ENCODE measurements at regions not wholly inside any gene's neighbourhood (a gene's known extent, or its start where the extent isn't known, plus 50 kb on each side); places are given as distances from the start of the nearest gene placed in this dataset.

GRCh38 chr12:76137606-76138005, 53.1 kb upstream of the NAP1L1 start:
- Histone ChIP-seq H3K36me3 (no peaks in the 10 kb centered on the region), H3K27ac (no peak overlapping the region), H3K9me3 (no peaks in the 10 kb centered on the region), H3K4me3 (no peak overlapping the region), H3K27me3 (no peaks in the 10 kb centered on the region), H3K4me1 (no peaks in the 10 kb centered on the region)
- TF ChIP-seq POLR2A (IDR thresholded peaks at IDR 0.05) (no peak), CTCF (IDR thresholded peaks at IDR 0.05) (no peak)
- 80 to 94% methylated on average over 6 of the region's 6 CpGs for WGBS, 2 donors
- intact Hi-C loops (cut with DNase I) = no loop called here
- no peak for DNase-seq

DNA sequence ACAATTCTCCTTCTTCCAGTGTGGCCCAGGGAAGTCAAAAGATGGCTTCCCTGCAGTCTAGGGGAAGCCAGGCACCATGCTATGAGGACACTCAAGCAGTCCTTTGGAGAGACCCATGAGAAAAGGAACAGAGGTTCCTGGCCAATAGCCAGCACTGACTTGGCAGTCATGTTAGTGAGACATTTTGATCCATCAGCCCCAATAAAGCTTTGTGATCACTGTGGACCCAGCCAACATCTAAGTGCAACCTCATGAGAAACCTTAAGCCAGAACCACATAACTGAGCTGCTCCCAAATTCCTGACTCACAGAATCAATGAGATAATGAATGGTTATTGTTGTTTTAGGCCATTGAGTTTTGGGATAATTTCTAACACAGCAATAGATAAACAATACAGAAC, 51.0 kb upstream of the NAP1L1 start:
- no peaks in the 10 kb centered on the region for H3K36me3 ChIP-seq
- H3K9me3 ChIP-seq = no peaks in the 10 kb centered on the region
- TF ChIP-seq POLR2A (IDR thresholded peaks at IDR 0.05) (no peak), CTCF (IDR thresholded peaks at IDR 0.05) (no peak)
- no peak for DNase-seq
- no peak overlapping the region for H3K27ac ChIP-seq
- intact Hi-C loops (cut with DNase I) = no loop called here
- no peak overlapping the region for H3K4me3 ChIP-seq
- H3K4me1 ChIP-seq = no peaks in the 10 kb centered on the region
- H3K27me3 ChIP-seq = no peaks in the 10 kb centered on the region

Small RNAs in the stretch of these regions (small RNA-seq; reads per million reads assigned to genes)
- gene RNU6-1271P = 0 reads per million in 4 donors

All from esophagus squamous epithelium (tissue), 5 donors.